ENCODE measurements at regions not wholly inside any gene's neighbourhood (a gene's known extent, or its start where the extent isn't known, plus 50 kb on each side); places are given as distances from the start of the nearest gene placed in this dataset.

GRCh38 chr7:41007351-41007751 lies 695.5 kb downstream of the INHBA start:
- Mint-ChIP-seq H3K36me3 (ENCODE audit: insufficient read depth, unreplicated experiment) (no peaks in the 10 kb centered on the region), H3K4me1 (ENCODE audit: insufficient read depth, unreplicated experiment) (peaks cover 48% of the 10 kb centered on the region), H3K27ac (ENCODE audit: low read depth, unreplicated experiment) (peak overlapping the region; percentile 57), H3K27me3 (ENCODE audit: insufficient read depth, unreplicated experiment) (no peaks in the 10 kb centered on the region), H3K9me3 (ENCODE audit: unreplicated experiment) (peaks cover 8% of the 10 kb centered on the region), H3K4me3 (ENCODE audit: unreplicated experiment) (no peak overlapping the region)
- BruUV-seq (replicated peaks): no TSS peak
- CTCF ChIA-PET: interaction anchor here (0.6 to 1.6 kb wide), 2 partner anchors 9 to 689 kb away, joined by 6 to 8 read pairs; no protein-coding TSS in a partner anchor
- POLR2A ChIA-PET: interaction anchor here (0.7 to 1.1 kb wide), 3 partner anchors 39 to 140 kb away, joined by 3 to 9 read pairs (median 4); no protein-coding TSS in a partner anchor
- intact Hi-C loops (cut with micrococcal nuclease): loop anchor here (5.0 to 10.0 kb wide), 3 partner anchors 105 to 173 kb away; no protein-coding TSS in a partner anchor
- no peak for DNase-seq (ENCODE audit: unreplicated experiment)
- no peak for TF ChIP-seq CTCF (IDR thresholded peaks at IDR 0.05; ENCODE audit: unreplicated experiment)

GRCh38 chr7:41006306-41006995 lies 696.4 kb downstream of the INHBA start:
- CTCF ChIA-PET: interaction anchor here (0.6 to 4.7 kb wide), 4 partner anchors 8 to 1421 kb away, joined by 3 to 22 read pairs (median 7); no protein-coding TSS in a partner anchor
- Mint-ChIP-seq H3K4me3 (ENCODE audit: unreplicated experiment) (no peak overlapping the region), H3K27ac (ENCODE audit: low read depth, unreplicated experiment) (peak overlapping the region; percentile 57), H3K27me3 (ENCODE audit: insufficient read depth, unreplicated experiment) (no peaks in the 10 kb centered on the region), H3K36me3 (ENCODE audit: insufficient read depth, unreplicated experiment) (no peaks in the 10 kb centered on the region), H3K9me3 (ENCODE audit: unreplicated experiment) (peaks cover 8% of the 10 kb centered on the region), H3K4me1 (ENCODE audit: insufficient read depth, unreplicated experiment) (peaks cover 48% of the 10 kb centered on the region)
- no TSS peak for BruUV-seq (replicated peaks)
- POLR2A ChIA-PET: interaction anchor here (0.6 to 1.3 kb wide), 6 partner anchors 19 to 693 kb away, joined by 3 to 9 read pairs (median 4); no protein-coding TSS in a partner anchor
- DNase-seq (ENCODE audit: unreplicated experiment): peak; percentile 80
- intact Hi-C loops (cut with micrococcal nuclease): loop anchor here (5.0 to 10.0 kb wide), 3 partner anchors 106 to 172 kb away; no protein-coding TSS in a partner anchor
- TF ChIP-seq CTCF (IDR thresholded peaks at IDR 0.05; ENCODE audit: unreplicated experiment): no peak

GRCh38 chr7:41005374-41005901 lies 697.5 kb downstream of the INHBA start:
- ChIA-PET CTCF (interaction anchor here (0.5 to 4.7 kb wide), 6 partner anchors 402 to 1420 kb away, joined by 3 to 22 read pairs (median 3); no protein-coding TSS in a partner anchor), POLR2A (no interaction called here)
- Mint-ChIP-seq H3K36me3 (ENCODE audit: insufficient read depth, unreplicated experiment) (no peaks in the 10 kb centered on the region), H3K27ac (ENCODE audit: low read depth, unreplicated experiment) (peak overlapping the region; percentile 20), H3K9me3 (ENCODE audit: unreplicated experiment) (peaks cover 8% of the 10 kb centered on the region), H3K4me1 (ENCODE audit: insufficient read depth, unreplicated experiment) (peaks cover 46% of the 10 kb centered on the region), H3K27me3 (ENCODE audit: insufficient read depth, unreplicated experiment) (no peaks in the 10 kb centered on the region), H3K4me3 (ENCODE audit: unreplicated experiment) (no peak overlapping the region)
- TF ChIP-seq CTCF (IDR thresholded peaks at IDR 0.05; ENCODE audit: unreplicated experiment): no peak
- BruUV-seq (replicated peaks): no TSS peak
- intact Hi-C loops (cut with micrococcal nuclease): loop anchor here (5.0 to 10.0 kb wide), 3 partner anchors 107 to 171 kb away; no protein-coding TSS in a partner anchor
- peak; percentile 83 for DNase-seq (ENCODE audit: unreplicated experiment)

- H3K4me3 Mint-ChIP-seq (ENCODE audit: unreplicated experiment): no peak overlapping the region
- BruUV-seq (replicated peaks): no TSS peak
- intact Hi-C loops (cut with micrococcal nuclease): loop anchor here (2.0 to 10.0 kb wide), 3 partner anchors 141 to 693 kb away; no protein-coding TSS in a partner anchor
Observed at GRCh38 chr7:41003977-41004376, 698.9 kb downstream of the INHBA start.

More at GRCh38 chr7:41003977-41004376, 698.9 kb downstream of the INHBA start:
- Mint-ChIP-seq H3K27ac (ENCODE audit: low read depth, unreplicated experiment) (peak overlapping the region; percentile 25), H3K27me3 (ENCODE audit: insufficient read depth, unreplicated experiment) (no peaks in the 10 kb centered on the region), H3K9me3 (ENCODE audit: unreplicated experiment) (no peaks in the 10 kb centered on the region), H3K36me3 (ENCODE audit: insufficient read depth, unreplicated experiment) (no peaks in the 10 kb centered on the region), H3K4me1 (ENCODE audit: insufficient read depth, unreplicated experiment) (peaks cover 42% of the 10 kb centered on the region)
- no peak for TF ChIP-seq CTCF (IDR thresholded peaks at IDR 0.05; ENCODE audit: unreplicated experiment)
- POLR2A ChIA-PET: interaction anchor here (1.0 to 1.6 kb wide), 4 partner anchors 82 to 699 kb away, joined by 3 read pairs; partner anchors contain the start of gene INHBA
- no peak for DNase-seq (ENCODE audit: unreplicated experiment)
- CTCF ChIA-PET: interaction anchor here (0.9 to 4.7 kb wide), 12 partner anchors 8 to 695 kb away, joined by 3 to 22 read pairs (median 5); no protein-coding TSS in a partner anchor

Data from MCF 10A (cell line).